K562 (cell line): ENCODE measurements at regions not wholly inside any gene's neighbourhood (a gene's known extent, or its start where the extent isn't known, plus 50 kb on each side); places are given as distances from the start of the nearest gene placed in this dataset.

Source experiments
- ARNT ChIP-seq, 2 experiments: fragments of 450-650 bp; IDR thresholded peaks; 2 replicates each; pipeline ENCODE4 v1.6.1; 2016; ENCODE audit warnings: mild to moderate bottlenecking in 1 of 2
- CREBBP ChIP-seq: IDR thresholded peaks from one replicate; pipeline ENCODE4 v1.6.1; 2012; ENCODE audit warnings: low read depth, mild to moderate bottlenecking, control low read depth, inconsistent platforms, low read length
- EP300 ChIP-seq: IDR thresholded peaks from 2 replicates; pipeline ENCODE4 v1.6.1; 2012; ENCODE audit warnings: low read length, improper control_type of control experiment
- EZH2 ChIP-seq: IDR thresholded peaks from 2 replicates; pipeline ENCODE4 v1.6.1; 2012; ENCODE audit warnings: low read depth, mild to moderate bottlenecking, inconsistent platforms, low read length, borderline replicate concordance
- POLR2A ChIP-seq: fragments of 450-650 bp; conservative IDR thresholded peaks from 2 replicates; pipeline ENCODE4 v1.6.1; 2016
- SMC3 ChIP-seq: conservative IDR thresholded peaks from 2 replicates; pipeline ENCODE4 v1.6.1; 2011; ENCODE audit warnings: low read depth, low read length, improper control_type of control experiment; ENCODE audit not compliant: insufficient read depth
- ZKSCAN8 ChIP-seq: fragments of 200-800 bp; sonication (Bioruptor generic); IDR thresholded peaks from 2 replicates; pipeline ENCODE4 v1.6.1; 2016; ENCODE audit warnings: missing genetic modification characterization, missing compliant biosample characterization
- TF ChIP-seq, protein P1 (sequence below): sonication (generic); formaldehyde crosslinking; IDR thresholded peaks from 2 replicates; pipeline ENCODE4 v1.8.1; 2022; ENCODE audit warnings: missing genetic modification reagents
- TF ChIP-seq, protein P2 (sequence below), 2 experiments: fragments of 450-650 bp in 1 of 2; sonication (generic) in 1 of 2; formaldehyde crosslinking in 1 of 2; IDR thresholded peaks in 1 of 2; conservative IDR thresholded peaks in 1 of 2; 2 replicates each; pipeline versions ENCODE4 v1.6.1 to v1.8.1; 2016 to 2023; ENCODE audit warnings: mild to moderate bottlenecking in 2 of 2, moderate library complexity in 2 of 2, inconsistent platforms in 1 of 2, missing genetic modification reagents in 1 of 2

DNA sequence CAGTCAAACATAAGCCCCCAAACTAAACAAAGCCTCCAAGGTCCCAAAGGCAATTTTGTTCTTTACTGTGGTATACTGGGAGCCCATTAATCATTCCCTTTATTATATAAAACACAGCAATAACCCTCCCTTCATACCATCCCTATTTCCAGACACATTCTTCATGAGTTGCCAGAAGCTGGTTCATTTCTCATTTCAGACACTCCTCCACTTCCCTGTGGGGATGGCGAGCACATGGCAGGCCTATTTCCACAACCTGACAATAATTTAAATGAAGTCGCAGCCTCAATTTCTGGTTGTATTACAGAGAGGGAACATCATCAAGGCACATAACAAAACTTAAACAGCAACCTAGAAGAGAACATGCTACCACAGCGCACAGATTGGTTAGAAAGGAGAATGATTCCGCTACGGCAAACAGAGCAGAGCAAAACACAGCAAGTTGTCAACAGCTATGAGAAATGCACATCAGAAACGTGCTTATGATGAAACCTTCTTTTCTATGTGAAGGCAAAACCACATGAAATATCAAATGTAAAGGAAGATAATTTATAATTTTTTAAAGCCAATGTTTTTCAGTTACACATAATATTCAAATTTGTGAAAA lies 63.3 kb upstream of the ARHGEF3 start:
- TF ChIP-seq, protein P1, sequence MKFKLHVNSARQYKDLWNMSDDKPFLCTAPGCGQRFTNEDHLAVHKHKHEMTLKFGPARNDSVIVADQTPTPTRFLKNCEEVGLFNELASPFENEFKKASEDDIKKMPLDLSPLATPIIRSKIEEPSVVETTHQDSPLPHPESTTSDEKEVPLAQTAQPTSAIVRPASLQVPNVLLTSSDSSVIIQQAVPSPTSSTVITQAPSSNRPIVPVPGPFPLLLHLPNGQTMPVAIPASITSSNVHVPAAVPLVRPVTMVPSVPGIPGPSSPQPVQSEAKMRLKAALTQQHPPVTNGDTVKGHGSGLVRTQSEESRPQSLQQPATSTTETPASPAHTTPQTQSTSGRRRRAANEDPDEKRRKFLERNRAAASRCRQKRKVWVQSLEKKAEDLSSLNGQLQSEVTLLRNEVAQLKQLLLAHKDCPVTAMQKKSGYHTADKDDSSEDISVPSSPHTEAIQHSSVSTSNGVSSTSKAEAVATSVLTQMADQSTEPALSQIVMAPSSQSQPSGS (CRISPR knock-in tag) = no peak
- TF ChIP-seq ARNT (IDR thresholded peaks at IDR 0.05) (no peak), EZH2 (no peak), ZKSCAN8 (CRISPR knock-in tag) (no peak), POLR2A (no peak), SMC3 (no peak), CREBBP (no peak), EP300 (no peak)
- TF ChIP-seq, protein P2, sequence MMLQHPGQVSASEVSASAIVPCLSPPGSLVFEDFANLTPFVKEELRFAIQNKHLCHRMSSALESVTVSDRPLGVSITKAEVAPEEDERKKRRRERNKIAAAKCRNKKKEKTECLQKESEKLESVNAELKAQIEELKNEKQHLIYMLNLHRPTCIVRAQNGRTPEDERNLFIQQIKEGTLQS (IDR thresholded peaks at IDR 0.05) = no peak
- TF ChIP-seq, protein P2 (CRISPR knock-in tag; conservative IDR thresholded peaks at IDR 0.05) = no peak
